ENCODE measurements at regions not wholly inside any gene's neighbourhood (a gene's known extent, or its start where the extent isn't known, plus 50 kb on each side); places are given as distances from the start of the nearest gene placed in this dataset.
"Not testable (repeated sequence)": the region's sequence is repeated elsewhere in the genome, so short reads cannot be mapped to it uniquely, and the experiment has no call there.

DNA sequence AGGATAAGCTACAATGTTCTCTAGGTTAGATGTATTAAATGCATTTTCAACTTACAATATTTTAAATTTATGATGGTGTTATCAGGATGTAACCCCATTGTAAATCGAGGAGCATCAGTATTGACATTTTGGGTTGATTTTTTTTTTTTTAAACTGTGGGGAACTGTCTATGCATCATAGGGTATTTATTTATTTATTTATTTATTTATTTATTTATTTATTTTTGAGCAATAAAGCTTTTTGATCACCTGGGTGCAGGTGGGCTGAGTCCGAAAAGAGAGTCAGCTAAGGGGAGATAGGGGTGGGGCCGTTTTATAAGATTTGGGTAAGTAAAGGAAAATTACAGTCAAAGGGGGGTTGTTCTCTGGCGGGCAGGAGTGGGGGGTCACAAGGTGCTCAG, 367.5 kb downstream of the OXSM start:
- TF ChIP-seq CTCF (IDR thresholded peaks at IDR 0.05 in 2 of 3, conservative IDR thresholded peaks at IDR 0.05 in 1 of 3; ENCODE audit: insufficient read depth in 2 of 3, low read depth in 1 of 3, low read length in 3 of 3); BHLHE40 (IDR thresholded peaks at IDR 0.05; ENCODE audit: low read length); ZNF274 (IDR thresholded peaks at IDR 0.05; ENCODE audit: borderline replicate concordance, low read depth, low read length); JUN (IDR thresholded peaks at IDR 0.05; ENCODE audit: borderline replicate concordance, low read depth, low read length); JUN (CRISPR knock-in tag; IDR thresholded peaks at IDR 0.05; ENCODE audit: borderline replicate concordance); EZH2 (IDR thresholded peaks at IDR 0.05; ENCODE audit: borderline replicate concordance, low read depth, low read length); TCF3 (CRISPR knock-in tag; IDR thresholded peaks at IDR 0.05); SAP30 (IDR thresholded peaks at IDR 0.05; ENCODE audit: borderline replicate concordance, insufficient read depth, low read depth, low read length, poor library complexity, severe bottlenecking); NELFE (IDR thresholded peaks at IDR 0.05; ENCODE audit: insufficient read depth, insufficient read length); SNRNP70 (optimal IDR thresholded peaks at IDR 0.05; ENCODE audit: low read depth, low read length); ZNF436 (CRISPR knock-in tag; IDR thresholded peaks at IDR 0.05); MLLT1 (IDR thresholded peaks at IDR 0.05); ATF1 (CRISPR knock-in tag; IDR thresholded peaks at IDR 0.05); ATF1 (tag; IDR thresholded peaks at IDR 0.05): not testable (repeated sequence)
- TF ChIP-seq, protein P1, sequence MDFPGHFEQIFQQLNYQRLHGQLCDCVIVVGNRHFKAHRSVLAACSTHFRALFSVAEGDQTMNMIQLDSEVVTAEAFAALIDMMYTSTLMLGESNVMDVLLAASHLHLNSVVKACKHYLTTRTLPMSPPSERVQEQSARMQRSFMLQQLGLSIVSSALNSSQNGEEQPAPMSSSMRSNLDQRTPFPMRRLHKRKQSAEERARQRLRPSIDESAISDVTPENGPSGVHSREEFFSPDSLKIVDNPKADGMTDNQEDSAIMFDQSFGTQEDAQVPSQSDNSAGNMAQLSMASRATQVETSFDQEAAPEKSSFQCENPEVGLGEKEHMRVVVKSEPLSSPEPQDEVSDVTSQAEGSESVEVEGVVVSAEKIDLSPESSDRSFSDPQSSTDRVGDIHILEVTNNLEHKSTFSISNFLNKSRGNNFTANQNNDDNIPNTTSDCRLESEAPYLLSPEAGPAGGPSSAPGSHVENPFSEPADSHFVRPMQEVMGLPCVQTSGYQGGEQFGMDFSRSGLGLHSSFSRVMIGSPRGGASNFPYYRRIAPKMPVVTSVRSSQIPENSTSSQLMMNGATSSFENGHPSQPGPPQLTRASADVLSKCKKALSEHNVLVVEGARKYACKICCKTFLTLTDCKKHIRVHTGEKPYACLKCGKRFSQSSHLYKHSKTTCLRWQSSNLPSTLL (IDR thresholded peaks at IDR 0.05), result not testable (repeated sequence)

Data from K562 (cell line).